SK-N-SH treated with all-trans-retinoic acid at 6 μM for 48 hours (cell line): ENCODE measurements at regions not wholly inside any gene's neighbourhood (a gene's known extent, or its start where the extent isn't known, plus 50 kb on each side); places are given as distances from the start of the nearest gene placed in this dataset.
A peak's percentile ranks its signal among the peaks of the same experiment; 100 is the strongest.

ENCODE experiments used
- ATAC-seq: fragments of 200-7000 bp; cut with Tn5 transposase; 3 replicates; pipeline ENCODE4 v1.9.1; 2020; ENCODE audit warnings: mild to moderate bottlenecking, moderate library complexity
- ARNTL ChIP-seq: fragments of 450-650 bp; formaldehyde crosslinking; IDR thresholded peaks from 2 replicates; pipeline ENCODE4 v1.5.0; 2020; ENCODE audit warnings: low read depth, mild to moderate bottlenecking, moderate library complexity, borderline replicate concordance
- BACH2 ChIP-seq: fragments of 250-450 bp; sonication (Bioruptor Pico); IDR thresholded peaks from 2 replicates; pipeline ENCODE4 v1.9.0; 2021; ENCODE audit warnings: mild to moderate bottlenecking, borderline replicate concordance
- CSDC2 ChIP-seq: fragments of 250-450 bp; sonication (Bioruptor Pico); IDR thresholded peaks from 2 replicates; pipeline ENCODE4 v1.5.0; 2020; ENCODE audit warnings: mild to moderate bottlenecking, moderate library complexity
- CSRNP3 ChIP-seq: fragments of 250-450 bp; sonication (Bioruptor Pico); IDR thresholded peaks from 2 replicates; pipeline ENCODE4 v1.5.1; 2021; ENCODE audit warnings: mild to moderate bottlenecking, moderate library complexity
- ESRRG ChIP-seq: fragments of 250-450 bp; sonication (Bioruptor Pico); IDR thresholded peaks from 2 replicates; pipeline ENCODE4 v1.6.1; 2021; ENCODE audit warnings: mild to moderate bottlenecking
- GLIS3 ChIP-seq: fragments of 250-450 bp; sonication (Bioruptor Pico); IDR thresholded peaks from 2 replicates; pipeline ENCODE4 v1.5.0; 2020; ENCODE audit warnings: mild to moderate bottlenecking, moderate library complexity
- ISL1 ChIP-seq: fragments of 250-450 bp; sonication (Bioruptor Pico); IDR thresholded peaks from 2 replicates; pipeline ENCODE4 v2.1.2; 2022; ENCODE audit warnings: mild to moderate bottlenecking, moderate library complexity
- OSR1 ChIP-seq: fragments of 250-450 bp; sonication (Bioruptor Pico); IDR thresholded peaks from 2 replicates; pipeline ENCODE4 v1.8.0; 2022; ENCODE audit warnings: moderate library complexity, mild to moderate bottlenecking, inconsistent platforms
- PATZ1 ChIP-seq: fragments of 250-450 bp; sonication (Bioruptor Pico); IDR thresholded peaks from 2 replicates; pipeline ENCODE4 v1.8.0; 2020; ENCODE audit warnings: mild to moderate bottlenecking, moderate library complexity, borderline replicate concordance
- PPARA ChIP-seq: fragments of 250-450 bp; sonication (Bioruptor Pico); IDR thresholded peaks from 2 replicates; pipeline ENCODE4 v1.5.0; 2020; ENCODE audit warnings: mild to moderate bottlenecking, borderline replicate concordance
- RARB ChIP-seq: fragments of 250-450 bp; sonication (Bioruptor Pico); IDR thresholded peaks from 2 replicates; pipeline ENCODE4 v1.8.0; 2021; ENCODE audit warnings: mild to moderate bottlenecking, moderate library complexity
- SNAI2 ChIP-seq: fragments of 250-450 bp; sonication (Bioruptor Pico); IDR thresholded peaks from 2 replicates; pipeline ENCODE4 v1.5.0; 2020; ENCODE audit warnings: mild to moderate bottlenecking, moderate library complexity
- TOX ChIP-seq: fragments of 250-450 bp; sonication (Bioruptor Pico); IDR thresholded peaks from 2 replicates; pipeline ENCODE4 v1.8.0; 2021; ENCODE audit warnings: mild to moderate bottlenecking, moderate library complexity, borderline replicate concordance
- TSHZ2 ChIP-seq: fragments of 250-450 bp; sonication (Bioruptor Pico); IDR thresholded peaks from 2 replicates; pipeline ENCODE4 v1.5.0; 2020; ENCODE audit warnings: mild to moderate bottlenecking, moderate library complexity
- ZC3H10 ChIP-seq: fragments of 250-450 bp; sonication (Bioruptor Pico); IDR thresholded peaks from 2 replicates; pipeline ENCODE4 v1.5.1; 2021; ENCODE audit warnings: mild to moderate bottlenecking, moderate library complexity
- ZFP3 ChIP-seq: fragments of 250-450 bp; sonication (Bioruptor Pico); IDR thresholded peaks from 2 replicates; pipeline ENCODE4 v1.5.0; 2020; ENCODE audit warnings: mild to moderate bottlenecking, moderate library complexity
- ZFP30 ChIP-seq: fragments of 450-650 bp; formaldehyde crosslinking; IDR thresholded peaks from 2 replicates; pipeline ENCODE4 v1.5.0; 2022; ENCODE audit warnings: mild to moderate bottlenecking, moderate library complexity
- ZNF565 ChIP-seq: fragments of 450-650 bp; formaldehyde crosslinking; conservative IDR thresholded peaks from 2 replicates; pipeline ENCODE4 v1.5.0; 2020; ENCODE audit warnings: low read depth, mild to moderate bottlenecking, moderate library complexity
- ZNF70 ChIP-seq: fragments of 450-650 bp; formaldehyde crosslinking; IDR thresholded peaks from 2 replicates; pipeline ENCODE4 v1.5.0; 2020; ENCODE audit warnings: mild to moderate bottlenecking, moderate library complexity
- ZNF8 ChIP-seq: fragments of 450-650 bp; formaldehyde crosslinking; IDR thresholded peaks from 2 replicates; pipeline ENCODE4 v1.5.0; 2020; ENCODE audit warnings: mild to moderate bottlenecking, moderate library complexity
- TF ChIP-seq, protein P1 (sequence below): fragments of 250-450 bp; sonication (Bioruptor Pico); IDR thresholded peaks from 2 replicates; pipeline ENCODE4 v1.8.0; 2021; ENCODE audit warnings: low read depth, mild to moderate bottlenecking, moderate library complexity, borderline replicate concordance

DNA sequence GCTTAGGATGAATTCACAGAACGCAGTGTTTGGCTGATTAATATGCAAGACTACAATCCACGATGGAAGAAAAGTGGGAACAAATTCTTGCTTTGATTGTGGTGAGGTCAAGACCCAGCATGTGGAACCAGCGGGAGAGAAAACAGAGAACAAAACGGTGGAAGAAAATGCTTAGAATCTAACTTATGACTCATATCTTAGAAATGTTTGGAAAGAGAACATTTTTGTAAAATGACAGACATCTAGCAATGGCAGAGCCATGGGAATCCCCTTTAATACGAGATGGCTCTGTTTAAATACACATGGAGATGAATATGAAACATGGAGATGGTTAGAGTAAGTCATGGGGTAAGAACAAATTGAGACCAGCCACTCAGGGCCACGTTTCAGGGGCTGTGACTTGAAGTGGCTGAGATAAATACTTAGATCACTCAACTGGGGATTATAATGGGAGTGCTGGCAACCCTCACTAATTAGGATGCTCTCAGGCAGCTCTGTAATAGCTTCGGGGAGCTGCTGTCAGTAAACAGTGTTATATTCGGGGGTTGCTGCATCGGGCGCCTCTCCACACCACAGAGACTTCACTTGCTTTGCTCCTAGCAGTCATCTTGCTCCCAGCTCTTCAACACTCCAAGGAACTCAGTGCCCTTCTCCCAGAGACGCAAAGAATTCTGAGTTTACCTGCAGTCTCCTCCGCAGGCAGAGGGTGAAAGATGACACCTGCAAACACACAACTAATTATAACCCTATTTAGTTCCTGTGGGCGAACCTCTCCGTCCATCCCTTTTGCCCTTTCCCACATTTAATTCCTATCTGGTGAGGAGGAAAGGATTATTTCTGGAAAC lies 68.0 kb upstream of the ONECUT1 start:
- TF ChIP-seq ISL1 (CRISPR knock-in tag) = no peak
- ATAC-seq = peak; percentile 32; the same call in 2 of the 3 replicates

- no peak for ATAC-seq
- TF ChIP-seq ZNF565 (CRISPR knock-in tag) (no peak), ESRRG (CRISPR knock-in tag) (no peak), CSRNP3 (no peak), CSDC2 (CRISPR knock-in tag) (no peak), ZNF8 (CRISPR knock-in tag) (no peak), ZNF70 (CRISPR knock-in tag) (no peak), ARNTL (CRISPR knock-in tag) (no peak), BACH2 (CRISPR knock-in tag) (no peak), GLIS3 (no peak), PPARA (CRISPR knock-in tag) (no peak), OSR1 (CRISPR knock-in tag) (no peak), ZFP3 (CRISPR knock-in tag) (no peak), SNAI2 (CRISPR knock-in tag) (no peak), TOX (CRISPR knock-in tag) (no peak), ZC3H10 (no peak), ISL1 (CRISPR knock-in tag) (no peak), ZFP30 (CRISPR knock-in tag) (no peak), PATZ1 (CRISPR knock-in tag) (no peak)
- TF ChIP-seq, protein P1, sequence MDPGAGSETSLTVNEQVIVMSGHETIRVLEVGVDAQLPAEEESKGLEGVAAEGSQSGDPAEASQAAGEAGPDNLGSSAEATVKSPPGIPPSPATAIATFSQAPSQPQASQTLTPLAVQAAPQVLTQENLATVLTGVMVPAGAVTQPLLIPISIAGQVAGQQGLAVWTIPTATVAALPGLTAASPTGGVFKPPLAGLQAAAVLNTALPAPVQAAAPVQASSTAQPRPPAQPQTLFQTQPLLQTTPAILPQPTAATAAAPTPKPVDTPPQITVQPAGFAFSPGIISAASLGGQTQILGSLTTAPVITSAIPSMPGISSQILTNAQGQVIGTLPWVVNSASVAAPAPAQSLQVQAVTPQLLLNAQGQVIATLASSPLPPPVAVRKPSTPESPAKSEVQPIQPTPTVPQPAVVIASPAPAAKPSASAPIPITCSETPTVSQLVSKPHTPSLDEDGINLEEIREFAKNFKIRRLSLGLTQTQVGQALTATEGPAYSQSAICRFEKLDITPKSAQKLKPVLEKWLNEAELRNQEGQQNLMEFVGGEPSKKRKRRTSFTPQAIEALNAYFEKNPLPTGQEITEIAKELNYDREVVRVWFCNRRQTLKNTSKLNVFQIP (CRISPR knock-in tag) = no peak
These were observed 67.3 kb upstream of the ONECUT1 start for GRCh38 chr15:52857471-52857870.

- TF ChIP-seq PPARA (CRISPR knock-in tag) (no peak), ZFP30 (CRISPR knock-in tag) (no peak), ZFP3 (CRISPR knock-in tag) (no peak), BACH2 (CRISPR knock-in tag) (no peak), ESRRG (CRISPR knock-in tag) (no peak), RARB (CRISPR knock-in tag) (no peak), ZNF565 (CRISPR knock-in tag) (no peak), OSR1 (CRISPR knock-in tag) (no peak), TOX (CRISPR knock-in tag) (no peak), GLIS3 (no peak), TSHZ2 (CRISPR knock-in tag) (no peak), CSDC2 (CRISPR knock-in tag) (no peak), PATZ1 (CRISPR knock-in tag) (no peak), ISL1 (CRISPR knock-in tag) (no peak), ZC3H10 (no peak)
- TF ChIP-seq, protein P1 (CRISPR knock-in tag) = no peak
These were observed 66.2 kb upstream of the ONECUT1 start for GRCh38 chr15:52856286-52856685.

More at GRCh38 chr15:52856286-52856685, 66.2 kb upstream of the ONECUT1 start:
- ATAC-seq = no peak
